ENCODE measurements at regions not wholly inside any gene's neighbourhood (a gene's known extent, or its start where the extent isn't known, plus 50 kb on each side); places are given as distances from the start of the nearest gene placed in this dataset.
"Not testable (repeated sequence)": the region's sequence is repeated elsewhere in the genome, so short reads cannot be mapped to it uniquely, and the experiment has no call there.

DNA sequence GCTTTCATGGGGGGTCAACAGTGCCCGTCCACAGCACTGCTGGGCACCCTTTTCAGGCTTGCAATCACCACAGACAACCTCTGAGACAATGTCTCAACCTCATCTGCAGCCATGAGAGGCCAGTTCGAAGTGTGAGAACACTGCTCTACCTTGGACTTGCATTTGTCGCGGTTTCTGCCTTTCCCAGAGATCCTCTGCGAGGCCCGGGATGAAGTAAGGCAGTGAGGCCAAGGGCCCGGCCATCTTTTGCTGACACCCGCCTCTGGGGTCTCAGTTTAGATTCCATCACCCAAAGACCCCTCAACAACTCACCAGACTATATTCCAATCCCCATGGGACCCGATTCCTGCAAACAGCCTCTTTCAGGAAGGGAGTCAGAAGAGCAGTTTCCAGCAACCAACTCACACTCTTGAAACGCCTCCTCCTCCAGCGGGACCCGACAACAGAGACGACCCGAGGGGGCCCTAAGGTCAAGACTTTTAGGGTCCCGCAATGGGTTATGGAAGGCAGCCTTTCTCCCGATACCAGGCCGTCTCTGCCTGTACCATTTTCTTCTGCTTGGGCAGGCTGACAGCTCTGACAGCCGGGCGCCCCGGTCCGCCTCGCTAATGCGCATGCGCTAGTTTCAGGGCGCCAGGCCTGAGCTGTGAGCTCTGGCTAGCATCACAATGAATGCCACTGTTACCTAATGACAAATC is 576.0 kb downstream of the KCNJ18 start:
- H3K9me3 ChIP-seq, result no peaks in the 10 kb centered on the region
- H3K27ac ChIP-seq, result no peak overlapping the region
- no peaks in the 10 kb centered on the region for H3K27me3 ChIP-seq (replicated peaks; ENCODE audit: insufficient read depth)
- no peaks in the 10 kb centered on the region for H3K4me1 ChIP-seq (replicated peaks)
- TF ChIP-seq POLR2A (IDR thresholded peaks at IDR 0.05), result no peak
- TF ChIP-seq, protein P1, sequence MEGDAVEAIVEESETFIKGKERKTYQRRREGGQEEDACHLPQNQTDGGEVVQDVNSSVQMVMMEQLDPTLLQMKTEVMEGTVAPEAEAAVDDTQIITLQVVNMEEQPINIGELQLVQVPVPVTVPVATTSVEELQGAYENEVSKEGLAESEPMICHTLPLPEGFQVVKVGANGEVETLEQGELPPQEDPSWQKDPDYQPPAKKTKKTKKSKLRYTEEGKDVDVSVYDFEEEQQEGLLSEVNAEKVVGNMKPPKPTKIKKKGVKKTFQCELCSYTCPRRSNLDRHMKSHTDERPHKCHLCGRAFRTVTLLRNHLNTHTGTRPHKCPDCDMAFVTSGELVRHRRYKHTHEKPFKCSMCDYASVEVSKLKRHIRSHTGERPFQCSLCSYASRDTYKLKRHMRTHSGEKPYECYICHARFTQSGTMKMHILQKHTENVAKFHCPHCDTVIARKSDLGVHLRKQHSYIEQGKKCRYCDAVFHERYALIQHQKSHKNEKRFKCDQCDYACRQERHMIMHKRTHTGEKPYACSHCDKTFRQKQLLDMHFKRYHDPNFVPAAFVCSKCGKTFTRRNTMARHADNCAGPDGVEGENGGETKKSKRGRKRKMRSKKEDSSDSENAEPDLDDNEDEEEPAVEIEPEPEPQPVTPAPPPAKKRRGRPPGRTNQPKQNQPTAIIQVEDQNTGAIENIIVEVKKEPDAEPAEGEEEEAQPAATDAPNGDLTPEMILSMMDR (IDR thresholded peaks at IDR 0.05), result no peak
- TF ChIP-seq POLR2AphosphoS5 (IDR thresholded peaks at IDR 0.05), result no peak
- 66% methylated on average over 25 of the region's 25 CpGs for WGBS
- intact Hi-C loops (cut with DNase I), result no loop called here
- H3K4me3 ChIP-seq, result no peak overlapping the region
- DNase-seq (ENCODE audit: low spot score), result no peak
- no peaks in the 10 kb centered on the region for H3K36me3 ChIP-seq

- Histone ChIP-seq H3K9me3 (no peaks in the 10 kb centered on the region), H3K27me3 (replicated peaks; ENCODE audit: insufficient read depth) (no peaks in the 10 kb centered on the region), H3K27ac (no peak overlapping the region), H3K4me1 (replicated peaks) (no peaks in the 10 kb centered on the region), H3K4me3 (no peak overlapping the region), H3K36me3 (no peaks in the 10 kb centered on the region)
- DNase-seq (ENCODE audit: low spot score), result no peak
- TF ChIP-seq POLR2AphosphoS5 (IDR thresholded peaks at IDR 0.05), result no peak
- TF ChIP-seq POLR2A (IDR thresholded peaks at IDR 0.05), result no peak
- TF ChIP-seq, protein P1 (IDR thresholded peaks at IDR 0.05), result no peak
- WGBS, result 70% methylated on average over 13 of the region's 13 CpGs
- intact Hi-C loops (cut with DNase I), result no loop called here
These were observed 576.5 kb downstream of the KCNJ18 start for GRCh38 chr17:22268912-22269220.

DNA sequence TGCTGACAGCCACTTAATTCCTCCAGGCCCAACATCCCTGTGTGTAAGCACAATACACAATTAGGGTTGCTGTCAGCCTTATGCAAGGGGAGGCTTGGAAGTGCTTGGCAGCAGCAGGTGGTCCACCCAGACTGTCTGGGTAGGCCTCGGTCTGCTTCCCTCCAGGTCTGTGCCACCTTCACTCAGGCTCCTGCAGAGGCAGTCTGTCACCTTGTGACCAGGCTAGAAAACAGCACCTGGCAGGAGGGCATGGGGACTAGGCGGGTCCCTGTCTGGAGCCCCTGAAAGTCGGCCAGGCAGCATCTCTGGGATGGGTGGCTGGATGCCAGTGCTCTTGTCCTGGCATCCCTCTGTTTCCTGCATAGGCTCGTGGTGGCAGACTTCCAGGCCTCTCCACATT is 578.1 kb downstream of the KCNJ18 start:
- DNase-seq (ENCODE audit: low spot score), result no peak
- no peaks in the 10 kb centered on the region for H3K9me3 ChIP-seq
- H3K27me3 ChIP-seq (replicated peaks; ENCODE audit: insufficient read depth), result no peaks in the 10 kb centered on the region
- no peak overlapping the region for H3K4me3 ChIP-seq
- WGBS, result 72% methylated on average over 4 of the region's 4 CpGs
- intact Hi-C loops (cut with DNase I), result no loop called here
- no peaks in the 10 kb centered on the region for H3K36me3 ChIP-seq
- TF ChIP-seq POLR2A (IDR thresholded peaks at IDR 0.05) (no peak), POLR2AphosphoS5 (IDR thresholded peaks at IDR 0.05) (no peak)
- TF ChIP-seq, protein P1 (IDR thresholded peaks at IDR 0.05), result no peak
- H3K27ac ChIP-seq, result no peak overlapping the region
- no peaks in the 10 kb centered on the region for H3K4me1 ChIP-seq (replicated peaks)

DNA sequence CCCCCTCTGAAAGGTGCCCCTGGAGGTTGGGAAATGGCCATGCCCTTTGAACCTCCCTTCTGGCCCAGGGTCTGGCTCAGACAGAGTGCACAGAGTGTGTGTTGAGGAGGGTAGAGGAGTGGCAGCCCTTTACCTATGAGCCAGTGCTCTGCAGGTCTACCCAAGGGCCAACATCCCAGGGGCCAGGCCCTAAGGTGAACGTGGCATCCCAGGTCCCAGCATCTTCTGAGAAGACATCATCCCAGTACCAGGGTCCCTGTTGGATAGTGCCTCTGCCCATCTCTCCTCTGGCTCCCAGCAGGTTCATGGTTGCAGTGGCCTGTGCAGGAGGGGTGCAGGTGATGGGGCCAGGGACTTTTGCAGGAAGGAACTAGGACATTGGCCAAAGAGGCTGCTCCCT is 578.5 kb downstream of the KCNJ18 start:
- H3K27me3 ChIP-seq (replicated peaks; ENCODE audit: insufficient read depth); DNase-seq (ENCODE audit: low spot score); H3K4me3 ChIP-seq; intact Hi-C loops (cut with DNase I); H3K36me3 ChIP-seq; H3K27ac ChIP-seq; H3K4me1 ChIP-seq (replicated peaks); H3K9me3 ChIP-seq: not testable (repeated sequence)
- WGBS, result 75% methylated on average over 1 of the region's 1 CpG

DNA sequence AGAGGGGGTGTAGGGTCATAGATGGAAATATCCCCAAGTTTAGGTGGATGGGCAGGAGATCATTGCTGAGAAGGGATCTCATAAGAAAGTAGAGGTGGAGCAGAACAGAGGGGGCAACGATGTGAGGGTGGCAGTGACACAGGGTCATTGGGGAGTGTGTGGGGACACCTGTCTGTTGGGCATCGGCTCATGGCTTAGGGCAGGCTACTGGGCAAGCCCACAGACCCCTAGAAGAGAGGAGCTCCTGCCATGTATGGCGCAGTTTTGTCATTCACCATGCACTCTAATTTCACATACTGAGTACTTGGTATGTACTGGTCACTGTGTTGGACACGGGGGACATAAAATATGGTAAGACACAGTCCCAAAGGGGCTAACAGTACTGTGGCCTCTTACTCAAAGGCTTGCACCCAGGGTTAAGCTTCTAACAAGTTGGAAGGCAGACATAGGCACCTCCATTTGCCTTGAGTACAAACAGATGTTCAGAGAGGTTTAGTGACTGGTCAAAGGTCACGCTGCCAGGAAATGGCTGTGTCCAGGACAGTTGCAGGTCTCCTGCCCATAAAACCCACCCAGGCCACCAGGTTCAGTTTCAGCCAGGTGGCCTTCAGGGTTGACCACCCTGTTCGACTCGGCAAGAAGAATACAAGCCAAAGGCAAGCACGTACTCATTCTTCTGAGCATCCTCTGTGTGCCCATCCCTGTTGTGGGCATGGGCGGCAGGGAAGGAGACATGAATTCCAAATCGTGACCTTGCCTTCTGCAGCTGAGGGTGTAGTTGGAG is 580.2 kb downstream of the KCNJ18 start:
- no peaks in the 10 kb centered on the region for H3K4me1 ChIP-seq (replicated peaks)
- TF ChIP-seq, protein P1 (IDR thresholded peaks at IDR 0.05), result no peak
- no peak for TF ChIP-seq POLR2AphosphoS5 (IDR thresholded peaks at IDR 0.05)
- no peak for TF ChIP-seq POLR2A (IDR thresholded peaks at IDR 0.05)
- no peak overlapping the region for H3K27ac ChIP-seq
- WGBS, result 74% methylated on average over 10 of the region's 10 CpGs
- no peak for DNase-seq (ENCODE audit: low spot score)
- no peaks in the 10 kb centered on the region for H3K27me3 ChIP-seq (replicated peaks; ENCODE audit: insufficient read depth)
- H3K9me3 ChIP-seq, result no peaks in the 10 kb centered on the region
- intact Hi-C loops (cut with DNase I), result no loop called here
- no peaks in the 10 kb centered on the region for H3K36me3 ChIP-seq
- no peak overlapping the region for H3K4me3 ChIP-seq
